SW 1271 (cell line): ENCODE measurements at regions not wholly inside any gene's neighbourhood (a gene's known extent, or its start where the extent isn't known, plus 50 kb on each side); places are given as distances from the start of the nearest gene placed in this dataset.

Experiments
- DNase-seq, 2 experiments: peaks; one replicate each; lab custom pipeline; 2025; lab: John Stamatoyannopoulos, UW

- DNase-seq, result no peak
These were observed 846.5 kb downstream of the TYW1 start for GRCh38 chr7:67843001-67843565.

DNA sequence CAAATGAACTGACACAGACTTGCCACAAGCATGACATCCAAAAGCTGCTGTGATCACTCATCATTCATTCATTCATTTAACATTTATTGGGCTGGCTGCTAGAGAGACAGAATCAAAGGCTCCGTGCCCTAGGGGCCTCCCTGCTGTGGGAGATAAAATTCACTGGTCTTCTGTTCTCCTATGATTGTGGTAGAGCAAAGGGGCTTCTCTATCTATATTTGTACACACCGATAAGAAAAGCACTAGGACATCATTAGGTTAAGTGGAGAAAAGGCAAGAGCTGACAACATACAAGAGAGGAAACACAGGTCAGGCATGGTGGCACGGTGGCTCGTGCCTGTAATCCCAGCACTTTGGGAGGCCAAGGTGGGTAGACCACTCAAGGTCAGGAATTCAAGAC is 847.0 kb downstream of the TYW1 start:
- no peak for DNase-seq

GRCh38 chr7:67847092-67847787 is 850.6 kb downstream of the TYW1 start:
- no peak for DNase-seq

GRCh38 chr7:67854221-67855178 is 857.9 kb downstream of the TYW1 start:
- no peak for DNase-seq

GRCh38 chr7:67855322-67855721 is 858.7 kb downstream of the TYW1 start:
- no peak for DNase-seq

GRCh38 chr7:67856046-67856445 is 859.4 kb downstream of the TYW1 start:
- DNase-seq, result no peak

DNA sequence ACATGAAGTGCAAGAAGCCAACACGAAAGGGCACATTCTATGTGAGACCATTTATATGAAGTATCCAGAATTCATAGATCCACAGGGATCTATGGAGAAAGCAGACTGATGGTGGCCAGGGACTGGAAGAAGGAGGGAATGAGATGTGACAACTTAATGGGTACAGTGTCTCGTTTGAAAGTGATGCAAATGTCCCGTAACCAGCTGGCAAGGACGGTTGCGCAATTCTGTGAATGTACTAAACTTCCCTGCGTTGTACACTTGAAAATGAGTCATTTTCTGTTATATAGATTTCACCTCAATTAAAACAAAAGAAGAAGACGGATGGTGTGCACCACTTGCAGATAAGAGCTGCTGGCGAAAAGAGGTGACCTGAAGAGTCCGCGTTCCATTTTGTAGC is 861.1 kb downstream of the TYW1 start:
- no peak for DNase-seq

GRCh38 chr7:67858931-67859330 is 862.3 kb downstream of the TYW1 start:
- no peak for DNase-seq

GRCh38 chr7:67863911-67864310 is 867.3 kb downstream of the TYW1 start:
- DNase-seq, result no peak

DNA sequence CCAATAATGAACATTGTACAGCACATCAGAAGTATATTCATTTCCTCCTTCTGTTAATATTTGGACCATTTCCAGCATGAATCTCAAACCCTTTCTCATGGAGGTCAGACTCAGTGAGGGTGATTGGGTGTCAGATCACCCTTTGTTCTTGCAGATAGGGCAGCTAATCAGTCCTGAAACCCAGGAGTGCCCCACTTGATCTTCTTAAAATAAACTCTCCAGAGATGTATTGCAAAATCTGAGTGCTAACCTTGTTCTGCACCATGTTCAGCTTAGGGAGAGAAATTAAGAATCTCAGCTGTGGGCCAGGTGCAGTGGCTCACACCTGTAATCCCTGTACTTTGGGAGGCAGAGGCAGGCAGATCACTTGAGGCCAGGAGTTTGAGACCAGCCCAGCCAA is 869.4 kb downstream of the TYW1 start:
- no peak for DNase-seq

- DNase-seq, result no peak
These were observed 870.2 kb downstream of the TYW1 start for GRCh38 chr7:67866812-67867211.

DNA sequence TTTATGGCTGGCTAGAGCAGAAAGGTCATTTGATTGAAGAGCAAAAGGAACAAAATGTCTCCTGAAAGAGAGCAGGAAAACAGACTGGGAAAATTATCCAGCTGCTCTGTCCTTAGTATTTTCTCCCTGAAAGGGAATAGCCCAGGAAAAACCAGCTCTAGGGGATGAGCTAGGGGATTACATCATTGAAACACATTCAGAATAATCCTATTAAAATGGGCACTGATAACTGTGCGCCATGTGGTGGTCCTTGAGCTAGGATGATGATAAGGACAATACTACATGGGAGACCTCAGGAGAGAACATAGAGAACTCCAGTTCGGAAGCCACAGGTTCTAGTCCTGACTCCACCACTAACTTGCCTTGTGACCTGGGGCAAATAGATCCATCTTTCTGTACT is 873.8 kb downstream of the TYW1 start:
- DNase-seq, result no peak

DNA sequence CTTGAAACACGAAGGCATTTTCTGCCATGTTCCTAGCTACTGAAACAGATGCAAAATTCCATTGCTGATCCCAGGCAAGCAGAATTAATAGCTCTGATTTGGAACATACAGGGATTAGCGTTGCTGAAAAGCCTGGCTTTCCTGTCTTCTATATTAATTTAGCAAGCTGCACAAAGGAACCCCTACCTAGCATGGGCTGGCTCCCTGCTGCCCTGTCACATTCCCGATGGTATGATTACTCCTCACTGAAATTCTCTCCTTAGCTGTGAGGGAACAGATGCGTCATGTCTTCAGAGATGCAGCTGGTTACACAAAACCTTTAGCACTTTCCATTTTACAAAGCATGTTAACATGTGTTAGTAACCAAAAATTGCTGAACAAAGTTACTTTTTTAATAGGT is 878.9 kb downstream of the TYW1 start:
- DNase-seq, result no peak

GRCh38 chr7:67878808-67879207 is 882.2 kb downstream of the TYW1 start:
- DNase-seq, result no peak

GRCh38 chr7:67882843-67883242 is 886.2 kb downstream of the TYW1 start:
- no peak for DNase-seq

- DNase-seq, result no peak
These were observed 893.7 kb downstream of the TYW1 start for GRCh38 chr7:67890316-67890715.

GRCh38 chr7:67894746-67895145 is 898.1 kb downstream of the TYW1 start:
- DNase-seq, result no peak

DNA sequence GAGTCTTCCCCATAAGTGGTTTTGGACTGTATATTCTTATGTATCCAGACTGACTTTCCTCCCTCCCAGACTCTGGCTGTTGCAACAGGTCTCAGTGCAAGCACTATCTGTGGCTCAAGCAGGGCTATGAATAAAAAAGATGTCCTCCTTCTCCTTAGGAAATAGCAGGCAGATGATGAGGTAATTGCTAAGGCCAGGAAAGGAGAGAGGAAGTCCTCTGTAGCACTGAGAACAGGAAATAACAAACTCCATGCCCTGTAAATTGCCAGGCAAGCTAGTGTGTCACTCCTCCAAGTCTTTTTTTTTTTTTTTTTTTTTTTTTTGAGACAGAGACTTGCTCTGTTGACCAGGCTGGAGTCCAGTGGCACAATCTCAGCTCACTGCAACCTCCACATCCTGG is 900.1 kb downstream of the TYW1 start:
- DNase-seq, result no peak

GRCh38 chr7:67900456-67900855 is 903.8 kb downstream of the TYW1 start:
- no peak for DNase-seq

GRCh38 chr7:67901808-67902480 is 905.3 kb downstream of the TYW1 start:
- no peak for DNase-seq

DNA sequence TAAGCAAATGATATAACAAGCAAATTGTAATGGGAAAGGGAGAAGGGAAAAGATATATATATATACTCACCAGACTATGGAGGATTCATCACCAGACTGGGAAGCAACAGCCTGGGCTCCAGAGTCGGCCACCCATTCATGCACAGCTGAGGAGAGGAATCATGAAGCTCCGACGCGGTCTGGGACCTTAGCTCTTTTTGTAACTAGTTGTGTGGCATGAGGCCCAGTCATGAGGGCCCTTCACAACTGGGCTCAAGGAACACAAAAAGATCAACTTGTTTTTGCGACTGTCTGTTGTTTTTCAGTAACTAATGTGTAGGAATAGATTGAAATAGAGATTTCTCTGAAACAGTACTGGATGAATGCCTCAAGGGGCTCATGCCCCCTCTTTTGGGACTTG is 911.2 kb downstream of the TYW1 start:
- no peak for DNase-seq

DNA sequence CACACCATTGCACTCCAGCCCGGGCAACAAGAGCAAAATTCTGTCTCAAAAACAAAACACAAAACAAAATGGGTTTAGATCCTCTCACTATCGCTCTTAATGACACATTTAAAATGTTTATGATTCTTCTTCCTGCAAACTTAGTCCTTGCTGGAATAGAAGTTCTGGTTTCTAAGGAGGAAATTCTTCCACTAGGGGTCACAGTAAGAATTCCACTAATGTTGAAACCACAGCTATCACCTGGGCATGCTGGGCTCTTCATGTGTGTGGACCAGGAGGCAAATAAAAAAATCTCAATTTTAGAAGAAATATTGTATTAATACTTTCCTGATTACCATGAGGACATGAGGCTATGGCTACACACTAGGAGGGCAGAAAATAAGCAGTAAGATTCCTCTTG is 915.8 kb downstream of the TYW1 start:
- DNase-seq, result no peak
